ENCODE measurements at regions not wholly inside any gene's neighbourhood (a gene's known extent, or its start where the extent isn't known, plus 50 kb on each side); places are given as distances from the start of the nearest gene placed in this dataset.

DNA sequence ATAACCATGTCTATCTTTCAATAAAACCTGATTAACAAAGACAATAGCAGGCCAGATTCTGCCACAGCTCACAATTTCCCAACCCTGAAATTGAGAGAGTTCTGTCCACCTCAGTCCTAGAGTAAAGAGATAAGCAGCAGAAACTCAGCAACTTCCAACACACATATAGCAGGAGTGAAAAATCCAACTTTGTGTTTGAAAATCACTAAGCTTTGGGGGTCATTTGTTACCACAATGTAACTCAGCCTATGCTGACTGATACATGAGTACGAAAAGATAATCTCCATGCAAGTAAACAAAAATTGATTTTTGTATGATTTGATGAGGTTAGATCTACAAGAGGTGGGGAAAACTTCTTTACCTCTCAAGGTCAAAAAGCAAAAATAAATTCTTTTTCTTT is 231.0 kb upstream of the DAPK1 start:
- TF ChIP-seq TARDBP (IDR thresholded peaks at IDR 0.05), result no peak
- no peak for TF ChIP-seq SP1 (IDR thresholded peaks at IDR 0.05)
- no peak for TF ChIP-seq BHLHE40 (IDR thresholded peaks at IDR 0.05; ENCODE audit: borderline replicate concordance)
- TF ChIP-seq NFRKB (IDR thresholded peaks at IDR 0.05), result no peak
- TF ChIP-seq FOXA1 (IDR thresholded peaks at IDR 0.05), result no peak
- no peak for TF ChIP-seq L3MBTL2 (conservative IDR thresholded peaks at IDR 0.05)
- TF ChIP-seq FOXM1 (IDR thresholded peaks at IDR 0.05; ENCODE audit: borderline replicate concordance), result no peak
- no peak for TF ChIP-seq HDGF (IDR thresholded peaks at IDR 0.05; ENCODE audit: borderline replicate concordance)
- TF ChIP-seq FOXK2 (IDR thresholded peaks at IDR 0.05), result no peak
- TF ChIP-seq, protein P1, sequence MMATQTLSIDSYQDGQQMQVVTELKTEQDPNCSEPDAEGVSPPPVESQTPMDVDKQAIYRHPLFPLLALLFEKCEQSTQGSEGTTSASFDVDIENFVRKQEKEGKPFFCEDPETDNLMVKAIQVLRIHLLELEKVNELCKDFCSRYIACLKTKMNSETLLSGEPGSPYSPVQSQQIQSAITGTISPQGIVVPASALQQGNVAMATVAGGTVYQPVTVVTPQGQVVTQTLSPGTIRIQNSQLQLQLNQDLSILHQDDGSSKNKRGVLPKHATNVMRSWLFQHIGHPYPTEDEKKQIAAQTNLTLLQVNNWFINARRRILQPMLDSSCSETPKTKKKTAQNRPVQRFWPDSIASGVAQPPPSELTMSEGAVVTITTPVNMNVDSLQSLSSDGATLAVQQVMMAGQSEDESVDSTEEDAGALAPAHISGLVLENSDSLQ (IDR thresholded peaks at IDR 0.05), result no peak
- TF ChIP-seq SUZ12 (IDR thresholded peaks at IDR 0.05), result no peak
